A549 (cell line): ENCODE measurements at regions not wholly inside any gene's neighbourhood (a gene's known extent, or its start where the extent isn't known, plus 50 kb on each side); places are given as distances from the start of the nearest gene placed in this dataset.

Experiments used
- CHD4 ChIP-seq: fragments of 200-600 bp; sonication (generic); IDR thresholded peaks from 2 replicates; pipeline ENCODE4 v1.6.1; 2016; ENCODE audit warnings: antibody characterized with exemption, mild to moderate bottlenecking, borderline replicate concordance
- CTCF ChIP-seq: fragments of >200 bp; sonication (Bioruptor Twin); formaldehyde crosslinking; IDR thresholded peaks from 3 replicates; pipeline ENCODE4 v1.5.1; 2016
- EP300 ChIP-seq, 2 experiments: fragments of >200 bp; sonication (Bioruptor Twin); formaldehyde crosslinking; IDR thresholded peaks; 2 replicates in 1 of 2; 3 replicates in 1 of 2; pipeline ENCODE4 v1.6.1; 2016 to 2017
- HOXA7 ChIP-seq: fragments of 250-450 bp; sonication (Bioruptor Pico); IDR thresholded peaks from 2 replicates; pipeline ENCODE4 v1.5.0; 2020; ENCODE audit warnings: mild to moderate bottlenecking, moderate library complexity
- MAX ChIP-seq: IDR thresholded peaks from 2 replicates; pipeline ENCODE4 v1.6.1; 2012
- MAZ ChIP-seq: fragments of 150-350 bp; IDR thresholded peaks from 2 replicates; pipeline ENCODE4 v1.6.1; 2014; ENCODE audit warnings: antibody characterized with exemption, low read depth, low read length, borderline replicate concordance
- POLR2A ChIP-seq: IDR thresholded peaks from 2 replicates; pipeline ENCODE4 v1.6.1; 2012; ENCODE audit warnings: mild to moderate bottlenecking, low read length
- RAD21 ChIP-seq, 2 experiments: fragments of >200 bp in 1 of 2; sonication (Bioruptor Twin) in 1 of 2; formaldehyde crosslinking in 1 of 2; IDR thresholded peaks in 1 of 2; conservative IDR thresholded peaks in 1 of 2; 2 replicates in 1 of 2; 3 replicates in 1 of 2; pipeline ENCODE4 v1.6.1; 2012 to 2018; ENCODE audit warnings: inconsistent platforms in 1 of 2
- RFX5 ChIP-seq: fragments of 450-650 bp; IDR thresholded peaks from 2 replicates; pipeline ENCODE4 v1.7.1; 2014; ENCODE audit warnings: antibody characterized with exemption, mild to moderate bottlenecking, moderate library complexity
- ZFP36 ChIP-seq: fragments of 450-650 bp; IDR thresholded peaks from 2 replicates; pipeline ENCODE4 v1.6.1; 2014; ENCODE audit warnings: borderline replicate concordance; ENCODE audit not compliant: partially characterized antibody

GRCh38 chr6:126100386-126100785 is 114.0 kb downstream of the TRMT11 start:
- TF ChIP-seq MAZ (no peak), RAD21 (conservative IDR thresholded peaks at IDR 0.05 in 1 of 2, IDR thresholded peaks at IDR 0.05 in 1 of 2) (no peak), ZFP36 (no peak), CTCF (no peak), HOXA7 (CRISPR knock-in tag) (no peak), CHD4 (no peak), POLR2A (no peak), EP300 (IDR thresholded peaks at IDR 0.05) (no peak), RFX5 (no peak), MAX (no peak)
